ENCODE measurements at regions not wholly inside any gene's neighbourhood (a gene's known extent, or its start where the extent isn't known, plus 50 kb on each side); places are given as distances from the start of the nearest gene placed in this dataset.

GRCh38 chr10:8910314-8910713 is 855.8 kb downstream of the GATA3 start:
- Histone ChIP-seq H3K4me1 (ENCODE audit: control insufficient read depth, extremely low read depth, insufficient read depth, low read length) (no peaks in the 10 kb centered on the region), H3K79me2 (ENCODE audit: control insufficient read depth, insufficient read depth, low read length) (no peaks in the 10 kb centered on the region), H2AFZ (ENCODE audit: low read depth, low read length) (no peak overlapping the region), H3K36me3 (ENCODE audit: control insufficient read depth in 2 of 2, extremely low read depth in 1 of 2, insufficient read depth in 2 of 2, low read length in 2 of 2) (no peaks in the 10 kb centered on the region), H3K27me3 (ENCODE audit: control insufficient read depth in 2 of 2, insufficient read depth in 2 of 2, low read length in 2 of 2) (no peaks in the 10 kb centered on the region), H3K9me1 (replicated peaks; ENCODE audit: control insufficient read depth, extremely low read depth, insufficient read depth, low read length) (no peaks in the 10 kb centered on the region), H3K9ac (replicated peaks; ENCODE audit: extremely low read depth, insufficient read depth, low read length) (no peak overlapping the region), H3K4me2 (ENCODE audit: insufficient read depth, low read length) (no peak overlapping the region), H3K9me3 (replicated peaks; ENCODE audit: control insufficient read depth, insufficient read depth, low read length) (no peaks in the 10 kb centered on the region), H4K20me1 (replicated peaks; ENCODE audit: control insufficient read depth, extremely low read depth, insufficient read depth, low read length) (no peaks in the 10 kb centered on the region), H3K27ac (ENCODE audit: insufficient read depth, low read depth, low read length) (no peak overlapping the region), H3K4me3 (replicated peaks in 1 of 3; ENCODE audit: insufficient read depth in 1 of 3, low read depth in 1 of 3, low read length in 3 of 3) (no peak overlapping the region)
- FAIRE-seq = no peak
- dilution Hi-C loops (cut with MboI; ENCODE audit: extremely low pct_ligation_motif_present, low sequenced_read_pairs) (no loop called here), intact Hi-C loops (cut with micrococcal nuclease) (no loop called here)
- BruUV-seq (replicated peaks) = no TSS peak
- TF ChIP-seq GATA2 (IDR thresholded peaks at IDR 0.05; ENCODE audit: insufficient read depth, insufficient read length, low read depth, low read length) (no peak), POLR2A (IDR thresholded peaks at IDR 0.05; ENCODE audit: low read depth, low read length) (no peak), POLR2AphosphoS5 (IDR thresholded peaks at IDR 0.05; ENCODE audit: insufficient read depth, low read depth, low read length) (no peak), JUN (IDR thresholded peaks at IDR 0.05; ENCODE audit: borderline replicate concordance, insufficient read depth, insufficient read length, low read depth) (no peak), MYC (IDR thresholded peaks at IDR 0.05; ENCODE audit: low read depth, low read length) (no peak), EZH2 (IDR thresholded peaks at IDR 0.05; ENCODE audit: borderline replicate concordance, low read depth, low read length, severe bottlenecking) (no peak), CTCF (IDR thresholded peaks at IDR 0.05; ENCODE audit: extremely low read depth in 1 of 2, insufficient read depth in 1 of 2, low read depth in 1 of 2, low read length in 2 of 2) (no peak), FOS (IDR thresholded peaks at IDR 0.05; ENCODE audit: borderline replicate concordance, insufficient read depth, low read length) (no peak)
- TF ChIP-seq, protein P1, sequence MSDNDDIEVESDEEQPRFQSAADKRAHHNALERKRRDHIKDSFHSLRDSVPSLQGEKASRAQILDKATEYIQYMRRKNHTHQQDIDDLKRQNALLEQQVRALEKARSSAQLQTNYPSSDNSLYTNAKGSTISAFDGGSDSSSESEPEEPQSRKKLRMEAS (IDR thresholded peaks at IDR 0.05; ENCODE audit: insufficient read depth, insufficient read length) = no peak
- no peak for DNase-seq (ENCODE audit: low read depth, low spot score)
- ChIA-PET CTCF (no interaction called here), POLR2A (no interaction called here)

Data from endothelial cell of umbilical vein (primary cell).